Loucy (cell line): ENCODE measurements at regions not wholly inside any gene's neighbourhood (a gene's known extent, or its start where the extent isn't known, plus 50 kb on each side); places are given as distances from the start of the nearest gene placed in this dataset.

Experiments
- CTCF ChIP-seq: fragments of 200-600 bp; sonication (generic); conservative IDR thresholded peaks from 2 replicates; pipeline ENCODE4 v1.5.1; 2014; ENCODE audit warnings: mild to moderate bottlenecking, antibody characterized with exemption, low read length
- EZH2phosphoT487 ChIP-seq: fragments of 200-600 bp; IDR thresholded peaks from 2 replicates; pipeline ENCODE4 v1.6.1; 2018; ENCODE audit warnings: antibody characterized with exemption, mild to moderate bottlenecking, moderate library complexity, borderline replicate concordance

GRCh38 chr6:113326781-113327180 lies 530.4 kb upstream of the MARCKS start:
- TF ChIP-seq CTCF (no peak), EZH2phosphoT487 (no peak)
